CD1c-positive myeloid dendritic cell (primary cell): ENCODE measurements at regions not wholly inside any gene's neighbourhood (a gene's known extent, or its start where the extent isn't known, plus 50 kb on each side); places are given as distances from the start of the nearest gene placed in this dataset.

Experiments
- DNase-seq: peaks from one replicate; pipeline ENCODE4 v3.0.0-alpha.2; 2016; ENCODE audit errors: extremely low spot score

GRCh38 chr1:2969845-2970291 is 51.4 kb upstream of the ACTRT2 start:
- DNase-seq, result no peak

GRCh38 chr1:2970311-2971071 is 50.8 kb upstream of the ACTRT2 start:
- DNase-seq, result no peak

GRCh38 chr1:2971101-2971501 is 50.2 kb upstream of the ACTRT2 start:
- no peak for DNase-seq
